Suprapubic skin (tissue), 4 donors: ENCODE measurements at regions not wholly inside any gene's neighbourhood (a gene's known extent, or its start where the extent isn't known, plus 50 kb on each side); places are given as distances from the start of the nearest gene placed in this dataset.

Source experiments
- DNase-seq, 2 donors: peaks; one replicate each; pipeline ENCODE4 v3.0.0-alpha.2; 2019; ENCODE audit warnings: low spot score in 2 of 2
- H3K27ac ChIP-seq: fragments of 200-600 bp; sonication (generic); one replicate; pipeline ENCODE4 v1.5.1; 2019
- H3K27me3 ChIP-seq: fragments of 200-600 bp; sonication (generic); one replicate; pipeline ENCODE4 v1.5.1; 2019
- H3K36me3 ChIP-seq: fragments of 200-600 bp; sonication (generic); one replicate; pipeline ENCODE4 v1.5.1; 2019
- H3K4me1 ChIP-seq: fragments of 200-600 bp; sonication (generic); one replicate; pipeline ENCODE4 v1.5.1; 2019
- H3K4me3 ChIP-seq: fragments of 200-600 bp; sonication (generic); one replicate; pipeline ENCODE4 v1.5.1; 2019; ENCODE audit warnings: mild to moderate bottlenecking
- H3K9me3 ChIP-seq: fragments of 200-600 bp; sonication (generic); one replicate; pipeline ENCODE4 v1.5.1; 2019
- CTCF ChIP-seq, 2 donors: fragments of 200-600 bp in 1 of 2; fragments of 450-650 bp in 1 of 2; sonication (generic) in 1 of 2; IDR thresholded peaks; one replicate each; pipeline ENCODE4 v1.5.1; 2016 to 2019; ENCODE audit warnings: antibody characterized with exemption in 2 of 2, mild to moderate bottlenecking in 1 of 2, moderate library complexity in 1 of 2
- EP300 ChIP-seq: sonication (generic); formaldehyde crosslinking; IDR thresholded peaks from one replicate; pipeline ENCODE4 v1.6.1; 2017; ENCODE audit warnings: antibody characterized with exemption
- POLR2A ChIP-seq, 2 donors: fragments of 450-650 bp; IDR thresholded peaks; one replicate each; pipeline ENCODE4 v1.6.1; 2017; ENCODE audit warnings: antibody characterized with exemption in 2 of 2, mild to moderate bottlenecking in 2 of 2, moderate library complexity in 2 of 2
- POLR2AphosphoS5 ChIP-seq, 3 donors: sonication (generic); formaldehyde crosslinking; IDR thresholded peaks; one replicate each; pipeline ENCODE4 v1.6.1; 2017; ENCODE audit warnings: antibody characterized with exemption in 3 of 3
- WGBS: methylation state at CpG from one replicate; pipeline ENCODE4 v1.1.5; 2018; 5-methylcytosine and 5-hydroxymethylcytosine counted together

- TF ChIP-seq EP300 (no peak), POLR2A (IDR thresholded peaks at IDR 0.05) (no peak), POLR2AphosphoS5 (IDR thresholded peaks at IDR 0.05) (no peak), CTCF (IDR thresholded peaks at IDR 0.05) (no peak)
- DNase-seq = no peak
- 65% methylated on average over 3 of the region's 3 CpGs for WGBS
Observed at GRCh38 chr6:81148751-81149150, 603.7 kb downstream of the TENT5A start.

GRCh38 chr6:81145506-81145905 lies 607.0 kb downstream of the TENT5A start:
- no peak for TF ChIP-seq POLR2AphosphoS5 (IDR thresholded peaks at IDR 0.05)
- TF ChIP-seq CTCF (IDR thresholded peaks at IDR 0.05) = no peak
- no peak for TF ChIP-seq EP300
- TF ChIP-seq POLR2A (IDR thresholded peaks at IDR 0.05) = no peak
- no peaks in the 10 kb centered on the region for H3K36me3 ChIP-seq
- H3K27ac ChIP-seq = no peak overlapping the region
- WGBS = 43% methylated on average over 2 of the region's 2 CpGs
- no peak overlapping the region for H3K4me3 ChIP-seq
- no peaks in the 10 kb centered on the region for H3K9me3 ChIP-seq
- DNase-seq = no peak
- H3K4me1 ChIP-seq = no peaks in the 10 kb centered on the region
- no peaks in the 10 kb centered on the region for H3K27me3 ChIP-seq

More at GRCh38 chr6:81148751-81149150, 603.7 kb downstream of the TENT5A start:
- H3K27ac ChIP-seq = no peak overlapping the region
- H3K27me3 ChIP-seq = no peaks in the 10 kb centered on the region
- H3K4me1 ChIP-seq = no peaks in the 10 kb centered on the region
- H3K36me3 ChIP-seq = no peaks in the 10 kb centered on the region
- H3K4me3 ChIP-seq = no peak overlapping the region
- peaks cover 8% of the 10 kb centered on the region for H3K9me3 ChIP-seq

- TF ChIP-seq CTCF (IDR thresholded peaks at IDR 0.05) (no peak), POLR2A (IDR thresholded peaks at IDR 0.05) (no peak), EP300 (no peak), POLR2AphosphoS5 (IDR thresholded peaks at IDR 0.05) (no peak)
- Histone ChIP-seq H3K4me1 (no peaks in the 10 kb centered on the region), H3K36me3 (no peaks in the 10 kb centered on the region), H3K27ac (no peak overlapping the region), H3K4me3 (no peak overlapping the region), H3K27me3 (no peaks in the 10 kb centered on the region), H3K9me3 (no peaks in the 10 kb centered on the region)
- no peak for DNase-seq
Observed at GRCh38 chr6:81144346-81144745, 608.1 kb downstream of the TENT5A start.

- Histone ChIP-seq H3K27me3 (no peaks in the 10 kb centered on the region), H3K4me1 (no peaks in the 10 kb centered on the region), H3K27ac (no peak overlapping the region), H3K9me3 (no peaks in the 10 kb centered on the region), H3K36me3 (no peaks in the 10 kb centered on the region), H3K4me3 (no peak overlapping the region)
- WGBS = 60% methylated on average over 3 of the region's 5 CpGs
- DNase-seq = no peak
- TF ChIP-seq POLR2AphosphoS5 (IDR thresholded peaks at IDR 0.05) (no peak), CTCF (IDR thresholded peaks at IDR 0.05) (no peak)
Observed at GRCh38 chr6:81138236-81138635, 614.2 kb downstream of the TENT5A start.

- Histone ChIP-seq H3K36me3 (no peaks in the 10 kb centered on the region), H3K27ac (no peak overlapping the region), H3K27me3 (no peaks in the 10 kb centered on the region), H3K4me3 (no peak overlapping the region), H3K4me1 (no peaks in the 10 kb centered on the region), H3K9me3 (no peaks in the 10 kb centered on the region)
- DNase-seq = no peak
- 69% methylated on average over 1 of the region's 1 CpG for WGBS
- TF ChIP-seq CTCF (IDR thresholded peaks at IDR 0.05) = no peak
- TF ChIP-seq POLR2AphosphoS5 (IDR thresholded peaks at IDR 0.05) = no peak
- no peak for TF ChIP-seq EP300
- TF ChIP-seq POLR2A (IDR thresholded peaks at IDR 0.05) = no peak
Observed at GRCh38 chr6:81130969-81131368, 621.5 kb downstream of the TENT5A start.
